Transverse colon (tissue), 3 donors: ENCODE measurements at regions not wholly inside any gene's neighbourhood (a gene's known extent, or its start where the extent isn't known, plus 50 kb on each side); places are given as distances from the start of the nearest gene placed in this dataset.

Experiments used
- EP300 ChIP-seq: sonication (generic); formaldehyde crosslinking; IDR thresholded peaks from one replicate; pipeline ENCODE4 v1.6.1; 2017; ENCODE audit warnings: antibody characterized with exemption, low read depth
- POLR2A ChIP-seq: fragments of 450-650 bp; IDR thresholded peaks from one replicate; pipeline ENCODE4 v1.6.1; 2016; ENCODE audit warnings: antibody characterized with exemption, mild to moderate bottlenecking, moderate library complexity
- TF ChIP-seq, protein P1 (sequence below), 5 experiments: fragments of 200-600 bp in 3 of 5; fragments of 450-650 bp in 2 of 5; sonication (generic) in 3 of 5; IDR thresholded peaks; 1 replicate in 2 of 5; 2 replicates in 3 of 5; pipeline ENCODE4 v1.5.1; 2016 to 2017; ENCODE audit warnings: antibody characterized with exemption in 5 of 5, inconsistent platforms in 3 of 5, mild to moderate bottlenecking in 2 of 5, moderate library complexity in 1 of 5

GRCh38 chr1:80806431-80806830 lies 994.3 kb upstream of the ADGRL2 start:
- TF ChIP-seq, protein P1, sequence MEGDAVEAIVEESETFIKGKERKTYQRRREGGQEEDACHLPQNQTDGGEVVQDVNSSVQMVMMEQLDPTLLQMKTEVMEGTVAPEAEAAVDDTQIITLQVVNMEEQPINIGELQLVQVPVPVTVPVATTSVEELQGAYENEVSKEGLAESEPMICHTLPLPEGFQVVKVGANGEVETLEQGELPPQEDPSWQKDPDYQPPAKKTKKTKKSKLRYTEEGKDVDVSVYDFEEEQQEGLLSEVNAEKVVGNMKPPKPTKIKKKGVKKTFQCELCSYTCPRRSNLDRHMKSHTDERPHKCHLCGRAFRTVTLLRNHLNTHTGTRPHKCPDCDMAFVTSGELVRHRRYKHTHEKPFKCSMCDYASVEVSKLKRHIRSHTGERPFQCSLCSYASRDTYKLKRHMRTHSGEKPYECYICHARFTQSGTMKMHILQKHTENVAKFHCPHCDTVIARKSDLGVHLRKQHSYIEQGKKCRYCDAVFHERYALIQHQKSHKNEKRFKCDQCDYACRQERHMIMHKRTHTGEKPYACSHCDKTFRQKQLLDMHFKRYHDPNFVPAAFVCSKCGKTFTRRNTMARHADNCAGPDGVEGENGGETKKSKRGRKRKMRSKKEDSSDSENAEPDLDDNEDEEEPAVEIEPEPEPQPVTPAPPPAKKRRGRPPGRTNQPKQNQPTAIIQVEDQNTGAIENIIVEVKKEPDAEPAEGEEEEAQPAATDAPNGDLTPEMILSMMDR (IDR thresholded peaks at IDR 0.05): no peak
- TF ChIP-seq EP300: no peak
- no peak for TF ChIP-seq POLR2A
